HCT116 (cell line): ENCODE measurements at regions not wholly inside any gene's neighbourhood (a gene's known extent, or its start where the extent isn't known, plus 50 kb on each side); places are given as distances from the start of the nearest gene placed in this dataset.

ENCODE experiments used
- ATAC-seq: fragments of 200-7000 bp; cut with Tn5 transposase; 2 replicates; pipeline ENCODE4 v1.9.1; 2020; ENCODE audit warnings: mild to moderate bottlenecking, moderate library complexity
- BruUV-seq: library from RNA; stranded (reverse); fragments of 400-500 nt; replicated peaks from 2 replicates; lab custom pipeline; 2021; lab: Mats Ljungman, UMichigan
- CTCF ChIA-PET: fragments of 300-600 bp; sonication (Branson Sonifier 250); formaldehyde crosslinking; loops from one replicate; lab custom pipeline; 2021; ENCODE audit warnings: antibody characterized with exemption; lab: Charles Lee
- POLR2A ChIA-PET: fragments of 300-600, 350-600 bp; sonication (Branson Sonifier 250); formaldehyde crosslinking; loops from one replicate; lab custom pipeline; 2021; ENCODE audit warnings: antibody characterized with exemption; lab: Charles Lee
- RAD21 ChIA-PET, 2 experiments: fragments of 300-600 bp; sonication (Branson Sonifier 250); formaldehyde crosslinking; loops; one replicate each; lab custom pipeline; 2023; ENCODE audit warnings: low total read pairs in 2 of 2; ENCODE audit not compliant: uncharacterized antibody in 2 of 2, unreplicated experiment in 2 of 2, low non-redundant PET in 1 of 2; lab: Charles Lee
- DNase-seq: peaks from one replicate; pipeline ENCODE4 v3.0.0-alpha.2; 2010; ENCODE audit warnings: low read depth, low spot score
- H2AFZ ChIP-seq: fragments of 200-600 bp; shearing (Covaris generic), sonication (generic); 2 replicates; pipeline ENCODE4 v1.6.1; 2017; ENCODE audit warnings: low read depth, mixed run types, mixed read lengths, antibody characterized with exemption, low read length; ENCODE audit not compliant: poor library complexity, severe bottlenecking
- H3K27ac ChIP-seq: 2 replicates; pipeline ENCODE4 v1.5.1; 2012; ENCODE audit warnings: low read depth, low read length
- H3K27me3 ChIP-seq: fragments of 200-600 bp; sonication (generic); 2 replicates; pipeline ENCODE4 v1.6.1; 2016; ENCODE audit warnings: mixed run types, low read length, mixed read lengths; ENCODE audit not compliant: insufficient read depth
- H3K36me3 ChIP-seq, 2 experiments: fragments of 200-500 bp in 1 of 2; fragments of 200-600 bp in 1 of 2; sonication (Bioruptor generic) in 1 of 2; sonication (generic) in 1 of 2; 2 replicates each; pipeline versions ENCODE4 v1.5.1 to v1.6.1; 2014 to 2016; ENCODE audit warnings: low read length in 2 of 2, inconsistent platforms in 1 of 2, mixed read lengths in 1 of 2, mixed run types in 1 of 2; ENCODE audit not compliant: insufficient read depth in 2 of 2, control insufficient read depth in 1 of 2
- H3K4me1 ChIP-seq, 2 experiments: fragments of 200-600 bp in 1 of 2; sonication (generic) in 1 of 2; 2 replicates each; pipeline versions ENCODE4 v1.5.1 to v1.6.1; 2012 to 2017; ENCODE audit warnings: low read length in 2 of 2, inconsistent platforms in 1 of 2, mild to moderate bottlenecking in 1 of 2, mixed read lengths in 1 of 2, mixed run types in 1 of 2, moderate library complexity in 1 of 2; ENCODE audit not compliant: insufficient read depth in 2 of 2, control insufficient read depth in 1 of 2
- H3K4me2 ChIP-seq: fragments of 200-600 bp; sonication (generic); 2 replicates; pipeline ENCODE4 v1.6.1; 2017; ENCODE audit warnings: mixed run types, low read length, mixed read lengths
- H3K4me3 ChIP-seq, 2 experiments: fragments of 200-600 bp in 1 of 2; sonication (generic) in 1 of 2; replicated peaks in 1 of 2; 2 replicates each; pipeline ENCODE4 v1.5.1; 2011 to 2016; ENCODE audit warnings: low read length in 2 of 2, control low read depth in 1 of 2, low read depth in 1 of 2, mild to moderate bottlenecking in 1 of 2, mixed read lengths in 1 of 2, mixed run types in 1 of 2
- H3K79me2 ChIP-seq: fragments of 200-600 bp; sonication (generic); 2 replicates; pipeline ENCODE4 v1.6.1; 2017; ENCODE audit warnings: mild to moderate bottlenecking, mixed run types, low read length, moderate library complexity, mixed read lengths; ENCODE audit not compliant: insufficient read depth
- H3K9ac ChIP-seq: fragments of 200-600 bp; sonication (generic); 2 replicates; pipeline ENCODE4 v1.6.1; 2016; ENCODE audit warnings: low read length, mixed read lengths
- H3K9me2 ChIP-seq: fragments of 200-600 bp; sonication (generic), shearing (Covaris generic); 2 replicates; pipeline ENCODE4 v1.6.1; 2017; ENCODE audit warnings: mixed run types, mild to moderate bottlenecking, moderate library complexity; ENCODE audit not compliant: insufficient read depth
- H3K9me3 ChIP-seq, 2 experiments: fragments of 200-500 bp in 1 of 2; fragments of 200-600 bp in 1 of 2; sonication (Bioruptor generic) in 1 of 2; sonication (generic) in 1 of 2; 2 replicates each; pipeline ENCODE4 v1.6.1; 2014 to 2017; ENCODE audit warnings: low read length in 2 of 2, mixed read lengths in 2 of 2, inconsistent platforms in 1 of 2, low read depth in 1 of 2, mild to moderate bottlenecking in 1 of 2, mixed run types in 1 of 2, moderate library complexity in 1 of 2; ENCODE audit not compliant: control insufficient read depth in 1 of 2, insufficient read depth in 1 of 2
- H4K20me1 ChIP-seq: fragments of 200-600 bp; sonication (generic), shearing (Covaris generic); 2 replicates; pipeline ENCODE4 v1.6.1; 2017; ENCODE audit warnings: mixed run types, mild to moderate bottlenecking, moderate library complexity; ENCODE audit not compliant: insufficient read depth
- JUND ChIP-seq: IDR thresholded peaks from 2 replicates; pipeline ENCODE4 v1.6.1; 2012
- SIN3A ChIP-seq: IDR thresholded peaks from 2 replicates; pipeline ENCODE4 v1.6.1; 2012; ENCODE audit warnings: low read depth
- YY1 ChIP-seq: IDR thresholded peaks from 2 replicates; pipeline ENCODE4 v1.6.1; 2011; ENCODE audit warnings: low read length, low read depth, moderate library complexity, mild to moderate bottlenecking; ENCODE audit not compliant: insufficient replicate concordance; ENCODE audit errors: extremely low read depth
- intact Hi-C: fragments of 100-400 bp; cut with micrococcal nuclease; formaldehyde crosslinking; loops from 2 replicates; pipeline ENCODE4 v1.10.0; 2022
- TF ChIP-seq, protein P1 (sequence below): IDR thresholded peaks from 2 replicates; pipeline ENCODE4 v1.6.1; 2012
- TF ChIP-seq, protein P2 (sequence below): IDR thresholded peaks from 2 replicates; pipeline ENCODE4 v1.6.1; 2012; ENCODE audit warnings: low read depth

DNA sequence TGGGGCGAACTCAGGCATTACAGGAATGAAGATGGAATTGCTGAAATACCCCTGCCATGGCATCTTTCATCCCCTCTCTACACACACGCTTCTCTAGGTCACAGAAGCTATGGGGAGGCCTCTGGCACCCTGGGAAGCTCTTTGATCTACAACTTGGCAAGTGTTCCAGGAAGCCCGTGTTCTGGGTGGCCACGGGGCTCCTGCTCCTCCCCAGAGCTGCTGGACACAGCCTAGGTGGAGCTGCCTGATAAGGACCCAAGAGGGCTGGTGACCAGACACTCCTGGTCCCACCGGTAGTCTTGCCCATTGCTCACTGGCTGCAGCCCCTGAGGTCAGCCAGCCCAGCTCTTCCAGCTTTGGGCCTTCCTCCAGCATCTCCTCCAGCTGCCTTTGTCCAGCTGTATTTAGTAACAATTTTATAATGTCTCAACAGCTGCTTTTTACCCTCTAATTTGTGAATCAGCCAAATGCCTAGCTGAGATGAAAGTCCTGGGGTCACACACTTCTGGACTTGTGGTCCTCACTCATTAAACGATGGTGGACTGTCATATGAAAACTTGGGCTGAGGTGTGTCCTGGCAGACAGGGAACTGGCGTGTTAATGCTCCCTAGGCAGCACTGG, 72.8 kb upstream of the SPATA13 start:
- POLR2A ChIA-PET: no interaction called here
- ATAC-seq (no peak), DNase-seq (no peak)
- BruUV-seq: no TSS peak
- TF ChIP-seq, protein P1, sequence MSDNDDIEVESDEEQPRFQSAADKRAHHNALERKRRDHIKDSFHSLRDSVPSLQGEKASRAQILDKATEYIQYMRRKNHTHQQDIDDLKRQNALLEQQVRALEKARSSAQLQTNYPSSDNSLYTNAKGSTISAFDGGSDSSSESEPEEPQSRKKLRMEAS: no peak
- TF ChIP-seq JUND (no peak), YY1 (no peak), SIN3A (no peak)
- TF ChIP-seq, protein P2, sequence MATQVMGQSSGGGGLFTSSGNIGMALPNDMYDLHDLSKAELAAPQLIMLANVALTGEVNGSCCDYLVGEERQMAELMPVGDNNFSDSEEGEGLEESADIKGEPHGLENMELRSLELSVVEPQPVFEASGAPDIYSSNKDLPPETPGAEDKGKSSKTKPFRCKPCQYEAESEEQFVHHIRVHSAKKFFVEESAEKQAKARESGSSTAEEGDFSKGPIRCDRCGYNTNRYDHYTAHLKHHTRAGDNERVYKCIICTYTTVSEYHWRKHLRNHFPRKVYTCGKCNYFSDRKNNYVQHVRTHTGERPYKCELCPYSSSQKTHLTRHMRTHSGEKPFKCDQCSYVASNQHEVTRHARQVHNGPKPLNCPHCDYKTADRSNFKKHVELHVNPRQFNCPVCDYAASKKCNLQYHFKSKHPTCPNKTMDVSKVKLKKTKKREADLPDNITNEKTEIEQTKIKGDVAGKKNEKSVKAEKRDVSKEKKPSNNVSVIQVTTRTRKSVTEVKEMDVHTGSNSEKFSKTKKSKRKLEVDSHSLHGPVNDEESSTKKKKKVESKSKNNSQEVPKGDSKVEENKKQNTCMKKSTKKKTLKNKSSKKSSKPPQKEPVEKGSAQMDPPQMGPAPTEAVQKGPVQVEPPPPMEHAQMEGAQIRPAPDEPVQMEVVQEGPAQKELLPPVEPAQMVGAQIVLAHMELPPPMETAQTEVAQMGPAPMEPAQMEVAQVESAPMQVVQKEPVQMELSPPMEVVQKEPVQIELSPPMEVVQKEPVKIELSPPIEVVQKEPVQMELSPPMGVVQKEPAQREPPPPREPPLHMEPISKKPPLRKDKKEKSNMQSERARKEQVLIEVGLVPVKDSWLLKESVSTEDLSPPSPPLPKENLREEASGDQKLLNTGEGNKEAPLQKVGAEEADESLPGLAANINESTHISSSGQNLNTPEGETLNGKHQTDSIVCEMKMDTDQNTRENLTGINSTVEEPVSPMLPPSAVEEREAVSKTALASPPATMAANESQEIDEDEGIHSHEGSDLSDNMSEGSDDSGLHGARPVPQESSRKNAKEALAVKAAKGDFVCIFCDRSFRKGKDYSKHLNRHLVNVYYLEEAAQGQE: no peak
- CTCF ChIA-PET: no interaction called here
- no peak overlapping the region for H3K4me2 ChIP-seq
- RAD21 ChIA-PET: no interaction called here
- H3K4me3 ChIP-seq: no peak overlapping the region
- no peaks in the 10 kb centered on the region for H3K79me2 ChIP-seq
- no peak overlapping the region for H3K27ac ChIP-seq
- no peak overlapping the region for H2AFZ ChIP-seq
- no peaks in the 10 kb centered on the region for H3K27me3 ChIP-seq
- H4K20me1 ChIP-seq: no peaks in the 10 kb centered on the region
- no peaks in the 10 kb centered on the region; the same call in 1 of the 2 replicates for H3K9me2 ChIP-seq
- no peaks in the 10 kb centered on the region for H3K9me3 ChIP-seq
- intact Hi-C loops: no loop called here
- peaks cover 7 to 11% of the 10 kb centered on the region in 2 experiments; a peak in 2 of 4 replicates for H3K4me1 ChIP-seq
- H3K9ac ChIP-seq: no peak overlapping the region
- H3K36me3 ChIP-seq: no peaks in the 10 kb centered on the region
